AG20443 (cell line): ENCODE measurements at regions not wholly inside any gene's neighbourhood (a gene's known extent, or its start where the extent isn't known, plus 50 kb on each side); places are given as distances from the start of the nearest gene placed in this dataset.
"Not testable (repeated sequence)": the region's sequence is repeated elsewhere in the genome, so short reads cannot be mapped to it uniquely, and the experiment has no call there.

Experiments
- DNase-seq: peaks from one replicate; pipeline ENCODE4 v3.0.0; 2012; ENCODE audit warnings: low spot score, mixed read lengths

GRCh38 chr5:142405814-142406395, 81.1 kb upstream of the SPRY4 start:
- no peak for DNase-seq

DNA sequence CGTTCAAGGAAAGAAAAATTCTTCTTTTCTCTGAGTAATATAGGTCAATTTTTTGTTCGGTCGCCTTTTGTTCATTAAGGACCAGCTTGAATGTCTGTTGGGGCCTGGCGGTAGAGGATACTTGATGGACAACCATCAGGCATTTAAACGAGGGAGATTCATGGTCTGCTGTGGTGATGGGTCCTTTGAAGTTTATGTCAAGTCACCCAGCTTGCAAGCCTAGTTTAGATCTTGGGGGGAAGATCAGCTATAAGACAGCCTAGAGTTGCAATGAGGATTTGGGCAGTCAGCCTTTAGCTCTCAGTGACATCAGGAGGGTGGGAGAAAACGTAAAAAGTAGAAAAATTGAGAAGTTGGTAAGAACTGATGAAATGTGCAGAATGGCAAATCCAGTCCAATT, 80.2 kb upstream of the SPRY4 start:
- DNase-seq: no peak

- no peak for DNase-seq
Observed at GRCh38 chr5:142404046-142404477, 79.2 kb upstream of the SPRY4 start.

GRCh38 chr5:142403583-142403982, 78.8 kb upstream of the SPRY4 start:
- no peak for DNase-seq

GRCh38 chr5:142402752-142403318, 78.0 kb upstream of the SPRY4 start:
- no peak for DNase-seq

DNA sequence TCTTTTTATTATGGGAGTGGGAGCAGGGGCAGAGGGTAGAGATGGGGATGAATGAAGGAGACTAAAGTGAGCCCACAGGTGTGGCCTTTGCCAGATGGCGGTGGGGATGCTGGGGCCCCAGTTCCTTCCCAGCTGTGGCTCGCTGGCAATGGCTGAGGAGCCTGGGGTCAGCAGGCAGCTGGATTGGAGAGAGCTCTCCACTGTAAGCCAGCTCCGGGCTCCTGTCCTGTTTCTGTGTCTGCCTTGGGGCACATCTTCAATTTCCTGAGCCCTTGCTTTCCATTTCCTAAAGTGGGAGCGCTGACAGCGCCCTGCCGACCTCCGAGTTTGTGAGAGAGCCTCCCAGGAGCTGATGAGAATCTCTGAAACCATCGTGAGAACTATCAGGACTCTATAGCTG, 75.6 kb upstream of the SPRY4 start:
- DNase-seq: no peak

GRCh38 chr5:142399891-142400290, 75.1 kb upstream of the SPRY4 start:
- no peak for DNase-seq

- DNase-seq: no peak
Observed at GRCh38 chr5:142398730-142399055, 73.9 kb upstream of the SPRY4 start.

- DNase-seq: not testable (repeated sequence)
Observed at GRCh38 chr5:142398011-142398729, 73.3 kb upstream of the SPRY4 start.

- no peak for DNase-seq
Observed at GRCh38 chr5:142397178-142397577, 72.4 kb upstream of the SPRY4 start.

DNA sequence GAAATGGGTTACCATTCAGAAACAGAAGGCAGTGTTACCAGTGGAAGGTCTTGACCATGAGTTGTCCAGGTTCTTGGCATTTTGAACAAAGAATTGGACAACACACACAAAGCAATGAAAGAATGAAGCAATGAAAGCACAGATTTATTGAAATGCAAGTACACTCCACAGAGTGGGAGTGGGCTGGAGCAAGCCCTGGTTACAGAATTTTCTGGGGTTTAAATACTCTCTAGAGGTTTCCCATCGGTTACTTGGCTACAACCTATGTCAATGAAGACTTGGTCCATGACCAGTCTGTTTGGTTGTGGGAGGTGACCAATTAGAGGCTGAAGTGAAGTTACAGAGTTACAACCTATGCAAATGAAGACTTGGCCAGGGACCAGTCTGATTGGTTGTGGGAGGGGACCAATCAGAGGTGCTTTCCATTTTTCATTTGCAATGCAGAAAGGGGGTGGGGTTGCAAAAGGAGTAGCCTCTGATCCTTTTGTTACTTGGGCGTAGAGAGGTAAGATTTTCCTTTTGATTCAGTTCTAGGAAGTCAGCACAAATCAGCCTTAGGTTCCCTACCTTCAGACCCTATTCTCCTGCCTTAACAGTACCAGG, 71.7 kb upstream of the SPRY4 start:
- DNase-seq: no peak

DNA sequence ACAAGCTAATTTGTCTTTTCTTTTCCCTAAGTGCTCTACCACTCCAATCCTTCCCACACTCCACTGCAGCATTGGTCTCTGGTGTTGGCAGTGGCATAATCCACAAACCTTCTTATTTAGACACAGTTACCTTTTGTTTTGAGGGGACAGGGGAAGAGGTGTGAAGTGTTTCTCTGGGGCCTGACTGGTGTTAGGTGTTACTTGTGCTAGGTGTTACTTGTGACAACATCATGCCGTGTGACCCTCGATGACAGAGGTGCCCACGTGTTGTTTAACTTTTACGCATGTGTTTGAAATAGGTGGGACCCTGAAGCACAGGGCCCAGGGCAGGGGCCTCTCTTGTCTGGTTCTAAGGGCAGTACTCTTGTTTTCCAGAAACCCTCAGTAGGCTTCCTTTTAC, 70.5 kb upstream of the SPRY4 start:
- DNase-seq: no peak

DNA sequence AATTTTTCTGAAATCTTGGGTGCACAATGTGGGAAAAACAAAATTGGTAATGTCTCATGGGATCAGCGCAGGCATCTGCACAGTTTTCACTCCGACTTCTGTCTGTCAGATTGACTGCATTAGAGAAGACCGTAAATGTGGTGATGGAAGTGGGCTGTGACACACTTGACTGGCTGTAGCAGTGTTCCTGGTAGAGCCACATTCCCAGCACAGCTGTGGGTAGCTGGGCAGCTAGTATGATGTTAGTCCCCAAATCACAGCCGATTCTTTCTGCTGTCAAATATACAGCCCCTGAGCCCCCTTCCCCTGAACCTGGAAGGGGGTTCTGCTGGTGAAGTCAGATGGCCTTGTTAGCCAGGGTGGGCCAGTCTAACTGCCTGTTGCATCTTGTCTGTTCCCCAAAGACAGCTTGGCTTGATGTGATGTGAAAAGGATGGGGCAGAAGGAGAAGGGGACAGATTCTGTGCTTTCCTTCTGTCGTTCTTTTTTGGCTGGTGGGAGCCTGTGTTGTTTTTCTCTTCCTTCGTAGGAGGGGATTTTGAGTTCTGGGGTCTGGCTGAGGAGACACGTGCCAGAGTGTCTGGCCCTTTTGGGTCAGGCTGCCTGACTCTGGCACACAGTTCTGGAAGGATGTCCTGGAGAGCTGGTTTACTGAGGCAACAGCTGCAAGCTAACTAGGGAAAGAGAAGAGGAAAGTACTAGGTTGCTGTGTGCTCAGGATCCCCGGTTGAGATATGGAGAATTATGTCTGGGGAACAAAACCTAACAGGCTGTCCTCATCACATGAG, 66.4 kb upstream of the SPRY4 start:
- no peak for DNase-seq

- peak; percentile 31 for DNase-seq
Observed at GRCh38 chr5:142390334-142390733, 65.5 kb upstream of the SPRY4 start.

DNA sequence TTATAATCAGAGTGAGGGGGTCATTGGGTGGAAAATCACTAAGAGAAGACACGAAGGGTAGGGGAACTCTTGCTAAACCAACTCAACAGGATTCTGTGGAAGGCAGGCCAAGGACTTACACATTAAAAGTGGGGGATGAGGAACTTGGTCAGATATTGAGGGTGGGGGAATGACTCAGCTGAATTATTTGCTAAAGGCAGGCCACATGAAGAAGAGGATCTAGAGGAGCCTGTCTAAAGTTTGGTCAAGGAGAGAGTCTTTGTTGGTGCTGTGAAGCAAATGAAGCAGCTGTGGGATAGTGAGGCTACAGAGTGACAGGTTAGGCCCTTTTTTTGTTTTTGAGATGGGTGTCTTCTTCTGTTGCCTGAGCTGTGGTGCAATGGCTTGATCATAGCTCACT, 63.9 kb upstream of the SPRY4 start:
- no peak for DNase-seq

GRCh38 chr5:142387024-142387682, 62.3 kb upstream of the SPRY4 start:
- DNase-seq: no peak

DNA sequence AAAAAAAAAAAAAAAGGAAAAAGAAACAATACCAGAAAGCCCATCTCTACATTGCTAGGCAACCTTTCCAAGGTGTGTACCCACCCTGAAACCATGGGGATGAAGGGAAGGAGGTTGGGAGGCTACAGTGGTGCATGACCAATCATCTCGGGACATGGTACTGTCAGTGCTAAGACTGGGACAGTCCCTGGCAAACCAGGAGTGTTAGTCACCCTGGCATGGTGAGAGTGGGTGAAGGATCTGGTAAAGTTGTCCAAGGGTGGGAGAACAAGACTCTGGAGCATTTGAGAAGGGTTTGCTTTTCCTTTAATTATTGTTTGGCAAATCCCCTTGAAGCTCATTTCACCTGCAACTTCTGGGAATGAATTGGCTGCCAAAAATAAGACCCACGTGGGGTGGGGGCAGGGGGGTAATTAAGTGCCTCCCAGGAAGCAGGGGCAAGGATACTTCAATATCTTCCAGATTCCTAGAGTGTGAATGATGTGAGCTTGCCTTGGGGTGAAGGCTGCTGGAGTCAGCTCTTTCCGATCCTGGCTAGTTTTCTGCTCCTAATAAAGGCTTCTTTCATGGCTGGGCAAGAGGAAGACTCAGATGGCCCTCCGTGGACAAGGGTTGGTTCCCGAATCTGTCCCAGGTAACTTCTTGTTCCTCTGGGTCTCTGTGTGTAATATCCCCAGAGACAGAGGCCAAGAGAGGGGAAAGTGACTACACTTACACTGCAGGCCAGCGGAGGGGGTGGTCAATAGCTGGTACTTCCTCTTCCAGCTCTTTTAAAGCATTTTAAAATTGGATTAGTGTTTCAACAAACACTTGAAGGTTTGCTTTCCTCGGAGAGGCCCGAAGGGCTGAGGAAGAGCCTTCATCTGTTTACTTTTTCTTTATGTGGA, 61.6 kb upstream of the SPRY4 start:
- no peak for DNase-seq

GRCh38 chr5:142385194-142385593, 60.4 kb upstream of the SPRY4 start:
- DNase-seq: peak; percentile 89

DNA sequence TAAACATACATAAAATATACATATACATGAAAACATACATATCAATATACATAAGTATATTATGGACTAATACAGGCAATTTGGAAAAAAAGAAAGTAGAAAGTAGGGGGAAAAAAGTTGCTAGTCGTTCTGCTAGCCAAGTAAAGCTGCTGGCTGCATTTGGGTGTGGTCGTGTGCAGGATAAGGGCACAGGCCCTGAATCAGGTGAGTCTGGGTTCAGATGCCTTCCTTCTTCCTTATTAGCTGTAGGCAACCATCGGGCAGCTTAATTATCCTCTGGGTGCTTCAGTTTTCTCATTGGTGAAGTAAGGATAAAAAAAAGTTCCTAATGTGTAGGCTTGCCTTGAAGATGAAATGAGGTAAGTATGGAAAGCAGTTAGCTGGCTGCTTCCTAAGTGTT, 59.2 kb upstream of the SPRY4 start:
- no peak for DNase-seq

- no peak for DNase-seq
Observed at GRCh38 chr5:142382186-142382585, 57.4 kb upstream of the SPRY4 start.
